Mucosa of descending colon (tissue), 3 donors: ENCODE measurements at regions not wholly inside any gene's neighbourhood (a gene's known extent, or its start where the extent isn't known, plus 50 kb on each side); places are given as distances from the start of the nearest gene placed in this dataset.

Experiments used
- ATAC-seq: fragments of 200-7000 bp; cut with Tn5 transposase; one replicate; pipeline ENCODE4 v1.9.1; 2020; ENCODE audit warnings: mild to moderate bottlenecking, moderate library complexity
- DNase-seq, 3 donors: peaks; one replicate each; pipeline ENCODE4 v3.0.0-alpha.2; 2020
- H3K36me3 ChIP-seq: fragments of 200-600 bp; one replicate; pipeline ENCODE4 v1.8.0; 2021; ENCODE audit warnings: low read depth, mild to moderate bottlenecking
- H3K4me1 ChIP-seq: fragments of 200-600 bp; one replicate; pipeline ENCODE4 v1.8.0; 2021; ENCODE audit warnings: low read depth, mild to moderate bottlenecking
- H3K4me3 ChIP-seq: fragments of 200-600 bp; one replicate; pipeline ENCODE4 v1.8.0; 2021; ENCODE audit warnings: mild to moderate bottlenecking
- H3K9me3 ChIP-seq: fragments of 200-600 bp; one replicate; pipeline ENCODE4 v1.8.0; 2021; ENCODE audit warnings: mild to moderate bottlenecking
- CTCF ChIP-seq: fragments of 200-600 bp; IDR thresholded peaks from one replicate; pipeline ENCODE4 v1.8.0; 2022; ENCODE audit warnings: antibody characterized with exemption, mild to moderate bottlenecking
- intact Hi-C, 2 donors: fragments of 100-400 bp; cut with DNase I in 1 of 2; cut with micrococcal nuclease in 1 of 2; formaldehyde crosslinking; loops; one replicate each; pipeline versions ENCODE4 v1.11.0 to v1.11.1; 2022; cut with DNase I, micrococcal nuclease
- donor health status: DM: no; HTN: no; CAD: no; lungs with moderate emphysema.
- donor health status: DM: no; HTN: no; CAD: no.
- donor health status: DM: no; HTN: yes; CAD: no.

DNA sequence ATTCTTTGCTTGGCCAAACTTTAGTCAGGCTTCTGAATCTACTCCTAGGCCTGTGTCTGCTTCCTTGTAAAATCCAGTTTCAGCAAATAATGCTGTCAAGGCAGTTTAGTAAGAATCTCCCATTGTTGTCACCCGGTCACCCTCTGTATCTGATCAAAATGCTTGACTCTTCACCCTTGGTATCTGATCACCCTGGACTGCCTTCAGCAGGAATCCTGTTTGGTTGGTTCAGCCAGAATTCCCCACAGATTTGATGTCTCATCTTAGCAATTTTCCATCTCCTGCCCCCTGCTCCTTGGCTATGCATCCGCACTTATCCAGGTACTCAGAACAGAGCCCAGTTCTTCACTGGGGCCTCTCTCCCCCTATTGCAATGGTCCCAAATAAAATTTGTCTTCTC is 172.4 kb upstream of the UBL3 start:
- no peak for TF ChIP-seq CTCF
- no peak overlapping the region for H3K4me3 ChIP-seq
- intact Hi-C loops, result no loop called here

GRCh38 chr13:30022256-30022655 is 171.8 kb upstream of the UBL3 start:
- no peak for ATAC-seq
- no peak for TF ChIP-seq CTCF

More for the DNA sequence above, 172.4 kb upstream of the UBL3 start:
- ATAC-seq (no peak), DNase-seq (no peak)
- no peaks in the 10 kb centered on the region for H3K9me3 ChIP-seq
- no peaks in the 10 kb centered on the region for H3K4me1 ChIP-seq
- H3K36me3 ChIP-seq, result no peaks in the 10 kb centered on the region

DNA sequence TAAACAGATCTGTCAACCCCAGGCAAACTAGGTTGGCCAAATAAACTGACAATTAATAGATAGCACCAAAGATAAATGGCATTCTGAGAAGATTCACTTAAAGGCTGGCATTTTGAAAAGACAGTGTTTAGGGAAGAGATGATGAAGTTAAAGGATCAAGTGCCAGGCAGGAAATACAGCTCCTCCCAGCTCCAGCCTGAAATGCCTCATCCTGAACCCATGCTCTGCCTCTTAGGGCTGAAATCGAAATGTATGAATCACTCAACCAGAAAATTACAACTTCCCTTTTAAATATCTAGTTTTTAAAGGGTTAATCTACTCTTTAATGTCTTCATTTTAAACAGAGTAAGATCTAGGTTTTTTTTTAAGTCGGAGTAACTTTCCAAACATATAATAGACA is 171.2 kb upstream of the UBL3 start:
- intact Hi-C loops, result no loop called here

More at GRCh38 chr13:30022256-30022655, 171.8 kb upstream of the UBL3 start:
- Histone ChIP-seq H3K9me3 (no peaks in the 10 kb centered on the region), H3K4me1 (no peaks in the 10 kb centered on the region), H3K4me3 (no peak overlapping the region), H3K36me3 (no peaks in the 10 kb centered on the region)
- DNase-seq, result no peak
- intact Hi-C loops, result no loop called here

DNA sequence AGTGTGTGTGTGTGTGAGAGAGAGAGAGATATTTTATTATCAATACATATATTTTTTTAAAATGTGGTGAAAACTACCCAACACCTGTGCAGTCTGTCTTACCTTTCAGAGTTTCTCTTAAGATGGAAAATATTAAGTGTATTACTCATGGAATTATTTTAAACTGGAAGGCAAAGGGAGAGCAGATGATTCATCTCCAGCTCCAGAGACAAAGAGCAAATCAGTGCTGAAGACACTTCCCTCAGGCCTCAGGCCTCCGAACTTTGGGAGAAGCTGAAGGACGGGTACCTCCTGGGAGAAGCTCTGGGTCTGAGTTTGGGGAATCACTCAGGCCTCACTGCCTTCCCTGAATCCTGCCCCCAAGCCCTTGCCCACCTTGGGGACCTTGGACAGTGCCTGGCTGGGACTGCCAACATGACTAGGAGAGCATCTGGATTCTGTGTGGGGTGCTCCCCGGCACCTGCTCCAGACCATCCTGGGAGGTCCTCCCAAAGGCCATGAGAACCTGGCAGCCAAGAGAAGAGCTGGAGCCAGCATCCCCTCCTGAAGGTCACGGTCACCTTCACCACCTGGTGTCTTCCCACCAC is 170.4 kb upstream of the UBL3 start:
- H3K4me3 ChIP-seq, result no peak overlapping the region
- no peaks in the 10 kb centered on the region for H3K4me1 ChIP-seq
- H3K36me3 ChIP-seq, result no peaks in the 10 kb centered on the region
- H3K9me3 ChIP-seq, result no peaks in the 10 kb centered on the region
- intact Hi-C loops, result no loop called here
- DNase-seq, result no peak
- ATAC-seq, result no peak
- no peak for TF ChIP-seq CTCF

More for the DNA sequence above, 171.2 kb upstream of the UBL3 start:
- Histone ChIP-seq H3K36me3 (no peaks in the 10 kb centered on the region), H3K4me3 (no peak overlapping the region), H3K9me3 (no peaks in the 10 kb centered on the region), H3K4me1 (no peaks in the 10 kb centered on the region)
- no peak for ATAC-seq
- TF ChIP-seq CTCF, result no peak
- DNase-seq, result no peak

DNA sequence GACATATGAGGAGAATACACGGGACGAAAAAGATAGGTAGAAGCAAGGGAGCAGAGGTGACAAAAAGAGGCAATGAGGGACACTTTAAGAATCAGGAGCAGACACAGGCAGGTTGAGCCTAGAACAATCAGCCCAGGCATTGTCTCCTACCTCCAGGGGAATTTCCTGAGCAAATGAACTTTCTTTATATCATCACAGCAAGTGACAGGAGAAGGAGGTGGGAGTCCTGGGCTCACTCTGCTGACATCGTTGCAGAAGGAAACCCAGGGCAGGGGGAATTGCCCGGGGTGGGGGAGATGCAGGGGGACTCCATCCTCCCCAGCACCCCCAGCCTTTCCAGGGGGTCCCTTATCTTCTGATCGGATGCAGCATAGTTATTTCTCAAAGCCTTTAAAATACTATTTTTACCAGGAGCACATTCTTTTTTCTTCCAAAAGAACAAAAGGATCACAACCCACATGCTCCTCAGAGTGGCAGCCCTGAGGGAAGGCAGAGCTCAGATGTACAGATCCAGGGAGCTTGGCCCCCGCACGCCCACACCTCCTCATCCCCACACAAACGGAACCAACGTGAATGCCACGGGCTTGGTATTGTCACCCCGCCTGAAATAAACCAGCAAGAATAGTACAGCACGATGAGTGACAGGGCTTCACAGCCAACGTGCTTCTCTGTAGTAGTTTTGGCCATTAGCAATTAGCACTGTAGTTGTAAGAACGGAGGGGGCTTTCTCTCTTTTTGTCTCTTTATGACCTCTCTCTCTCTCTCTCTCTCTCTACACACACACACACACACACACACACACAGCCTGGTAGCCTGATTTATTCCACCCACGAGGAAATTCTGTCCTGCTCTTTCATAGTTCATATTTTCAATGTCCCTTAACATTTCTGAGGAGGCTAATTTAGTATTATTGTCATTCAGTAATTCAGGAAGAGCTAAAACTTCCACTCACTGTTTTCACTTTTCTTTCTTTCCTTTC is 169.5 kb upstream of the UBL3 start:
- Histone ChIP-seq H3K4me1 (no peaks in the 10 kb centered on the region), H3K36me3 (no peaks in the 10 kb centered on the region), H3K4me3 (no peak overlapping the region), H3K9me3 (no peaks in the 10 kb centered on the region)
- TF ChIP-seq CTCF, result no peak
- intact Hi-C loops, result no loop called here
- no peak for DNase-seq
- no peak for ATAC-seq
